Neuronal stem cell (in vitro differentiated cells): ENCODE measurements at regions not wholly inside any gene's neighbourhood (a gene's known extent, or its start where the extent isn't known, plus 50 kb on each side); places are given as distances from the start of the nearest gene placed in this dataset.

Source experiments
- DNase-seq: peaks from one replicate; pipeline ENCODE4 v3.0.0-alpha.2; 2013; ENCODE audit warnings: low spot score
- H2AFZ ChIP-seq: one replicate; pipeline ENCODE4 v1.6.1; 2013; ENCODE audit warnings: mild to moderate bottlenecking, low read length, inconsistent platforms
- H2AK5ac ChIP-seq: 2 replicates; pipeline ENCODE4 v1.6.1; 2013; ENCODE audit warnings: low read depth, mild to moderate bottlenecking, inconsistent platforms, low read length, moderate library complexity, mixed read lengths
- H2BK120ac ChIP-seq: 2 replicates; pipeline ENCODE4 v1.6.1; 2013; ENCODE audit warnings: low read depth, mild to moderate bottlenecking, inconsistent platforms, low read length, moderate library complexity, mixed read lengths
- H2BK12ac ChIP-seq: one replicate; pipeline ENCODE4 v1.6.1; 2013; ENCODE audit warnings: low read length, inconsistent platforms
- H2BK15ac ChIP-seq: 2 replicates; pipeline ENCODE4 v1.6.1; 2013; ENCODE audit warnings: mild to moderate bottlenecking, low read length, inconsistent platforms, mixed read lengths
- H2BK5ac ChIP-seq: one replicate; pipeline ENCODE4 v1.6.1; 2013; ENCODE audit warnings: inconsistent platforms, mild to moderate bottlenecking, low read length, moderate library complexity
- H3K14ac ChIP-seq: one replicate; pipeline ENCODE4 v1.6.1; 2013; ENCODE audit warnings: low read length, inconsistent platforms
- H3K18ac ChIP-seq: 2 replicates; pipeline ENCODE4 v1.6.1; 2013; ENCODE audit warnings: low read length, inconsistent platforms
- H3K23ac ChIP-seq: 2 replicates; pipeline ENCODE4 v1.6.1; 2013; ENCODE audit warnings: low read depth, mild to moderate bottlenecking, mixed read lengths, low read length, inconsistent platforms; ENCODE audit not compliant: poor library complexity
- H3K27ac ChIP-seq: replicated peaks from 3 replicates; pipeline ENCODE4 v1.5.1; 2013; ENCODE audit warnings: low read length, inconsistent platforms
- H3K27me3 ChIP-seq, 3 experiments: 2 replicates each; pipeline ENCODE4 v1.6.1; 2013; ENCODE audit warnings: low read length in 3 of 3, mild to moderate bottlenecking in 2 of 3, inconsistent platforms in 1 of 3, low read depth in 1 of 3, mixed read lengths in 1 of 3, moderate library complexity in 1 of 3; ENCODE audit not compliant: control insufficient read depth in 3 of 3, insufficient read depth in 3 of 3
- H3K36me3 ChIP-seq, 2 donors: replicated peaks in 1 of 2; 2 replicates each; pipeline ENCODE4 v1.6.1; 2013; ENCODE audit warnings: low read length in 2 of 2; ENCODE audit not compliant: control insufficient read depth in 2 of 2, insufficient read depth in 2 of 2
- H3K4ac ChIP-seq: 2 replicates; pipeline ENCODE4 v1.6.1; 2013; ENCODE audit warnings: inconsistent platforms, mild to moderate bottlenecking, low read length, moderate library complexity
- H3K4me1 ChIP-seq, 2 donors: 1 replicate in 1 of 2; 2 replicates in 1 of 2; pipeline ENCODE4 v1.6.1; 2013; ENCODE audit warnings: low read length in 2 of 2, low read depth in 1 of 2; ENCODE audit not compliant: control insufficient read depth in 2 of 2, insufficient read depth in 1 of 2
- H3K4me2 ChIP-seq: one replicate; pipeline ENCODE4 v1.6.1; 2013; ENCODE audit warnings: mild to moderate bottlenecking, low read length, inconsistent platforms; ENCODE audit not compliant: insufficient read depth, poor library complexity, severe bottlenecking
- H3K4me3 ChIP-seq, 2 donors: 2 replicates each; pipeline ENCODE4 v1.5.1; 2013; ENCODE audit warnings: low read length in 2 of 2, mild to moderate bottlenecking in 2 of 2, inconsistent platforms in 1 of 2, moderate library complexity in 1 of 2
- H3K79me1 ChIP-seq: one replicate; pipeline ENCODE4 v1.6.1; 2013; ENCODE audit warnings: low read depth, mild to moderate bottlenecking, inconsistent platforms, low read length, moderate library complexity
- H3K9ac ChIP-seq: one replicate; pipeline ENCODE4 v1.6.1; 2013; ENCODE audit warnings: mild to moderate bottlenecking, low read depth, low read length, inconsistent platforms; ENCODE audit not compliant: poor library complexity
- H3K9me3 ChIP-seq, 2 donors: replicated peaks in 1 of 2; 2 replicates each; pipeline versions ENCODE3 to v1.6.1; 2013; ENCODE audit warnings: low read length in 2 of 2, mild to moderate bottlenecking in 2 of 2, inconsistent platforms in 1 of 2, low read depth in 1 of 2, mixed read lengths in 1 of 2, moderate library complexity in 1 of 2; ENCODE audit not compliant: control insufficient read depth in 2 of 2, insufficient read depth in 1 of 2
- H4K8ac ChIP-seq: one replicate; pipeline ENCODE4 v1.6.1; 2013; ENCODE audit warnings: low read depth, mild to moderate bottlenecking, inconsistent platforms, low read length, moderate library complexity
- H4K91ac ChIP-seq: one replicate; pipeline ENCODE4 v1.6.1; 2013; ENCODE audit warnings: low read length, low read depth, mild to moderate bottlenecking, inconsistent platforms; ENCODE audit not compliant: poor library complexity
- WGBS, 2 donors: extraction: QIAGEN DNeasy Blood & Tissue Kit; methylation state at CpG; one replicate each; pipeline ENCODE4 v1.1.7; 2013; ENCODE audit warnings: missing lambda C conversion rate in 2 of 2, mixed read lengths in 1 of 2; ENCODE audit not compliant: insufficient read length in 2 of 2, insufficient replicate concordance in 1 of 2; ENCODE audit errors: extremely low coverage in 2 of 2; 5-methylcytosine and 5-hydroxymethylcytosine counted together

DNA sequence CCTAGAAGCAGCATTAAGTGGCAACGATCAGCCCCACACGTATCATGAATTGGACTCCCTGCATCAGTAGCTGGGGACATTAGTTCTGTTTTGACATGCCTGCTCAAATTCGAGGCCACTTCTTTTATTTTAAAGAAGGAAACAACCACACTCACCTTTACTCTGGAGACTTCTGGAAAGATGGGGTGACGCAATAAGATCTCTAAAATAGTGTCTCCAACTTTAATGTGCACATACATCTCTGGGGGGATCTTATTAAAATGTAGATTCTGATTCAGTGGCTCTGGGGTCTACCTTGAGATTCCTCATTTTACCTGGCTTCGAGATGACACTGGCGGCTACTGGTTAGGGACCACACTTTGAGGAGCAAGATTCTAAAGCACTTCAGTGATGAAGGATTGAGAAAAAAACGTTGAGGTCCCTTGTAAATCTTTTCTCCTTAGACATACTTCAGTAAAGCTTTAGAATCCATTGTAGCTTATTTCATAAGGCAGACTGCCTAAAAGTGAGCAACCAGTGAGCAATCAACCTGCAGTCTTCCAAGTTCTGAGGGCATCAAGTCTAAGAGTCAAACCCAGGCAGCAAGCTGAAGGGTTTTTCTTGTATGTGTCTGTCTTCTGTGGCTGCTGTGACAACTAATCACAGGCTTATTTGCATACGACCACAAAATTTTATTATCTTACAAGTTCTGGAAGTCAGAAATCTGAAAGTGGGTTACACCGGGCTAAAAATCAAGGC is 718.6 kb upstream of the TBX3 start:
- Histone ChIP-seq H3K27me3 (no peaks in the 10 kb centered on the region), H2AFZ (no peak overlapping the region), H3K9me3 (no peaks in the 10 kb centered on the region), H4K8ac (no peak overlapping the region), H3K9ac (no peak overlapping the region), H2BK120ac (no peak overlapping the region), H2BK12ac (no peak overlapping the region), H2BK15ac (no peak overlapping the region), H3K4me2 (no peak overlapping the region), H3K4me1 (no peaks in the 10 kb centered on the region), H3K18ac (no peak overlapping the region), H3K36me3 (no peaks in the 10 kb centered on the region), H3K4me3 (no peak overlapping the region), H3K14ac (no peak overlapping the region), H3K4ac (no peak overlapping the region), H3K23ac (no peak overlapping the region), H3K79me1 (no peaks in the 10 kb centered on the region), H3K27ac (no peak overlapping the region), H2AK5ac (no peak overlapping the region), H2BK5ac (no peak overlapping the region), H4K91ac (no peak overlapping the region)
- WGBS, 2 donors, result no CpG with 5 or more reads among the region's 9 CpGs
- no peak for DNase-seq

DNA sequence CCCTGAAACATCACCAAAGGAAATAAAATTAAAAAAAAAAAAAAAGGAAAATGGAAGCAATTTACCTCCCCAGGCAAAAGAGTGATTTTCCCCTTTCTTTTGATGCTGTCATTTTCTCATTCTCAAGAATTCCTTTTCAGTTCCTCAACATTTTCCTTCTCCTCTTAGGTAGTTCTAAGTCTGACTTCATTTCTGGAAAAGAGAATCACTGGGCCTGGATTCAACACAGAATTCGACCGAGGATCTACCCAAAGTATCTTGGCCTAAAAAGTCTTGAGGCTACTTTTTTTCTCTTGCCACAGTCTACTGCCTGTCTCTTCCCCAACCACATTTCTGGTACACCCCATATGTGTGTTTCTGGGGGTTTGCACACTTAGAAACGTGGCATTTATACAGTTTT is 717.8 kb upstream of the TBX3 start:
- Histone ChIP-seq H3K18ac (no peak overlapping the region), H2AK5ac (no peak overlapping the region), H3K9ac (no peak overlapping the region), H2BK12ac (no peak overlapping the region), H3K4me1 (no peaks in the 10 kb centered on the region), H2BK15ac (no peak overlapping the region), H3K4me2 (no peak overlapping the region), H3K36me3 (no peaks in the 10 kb centered on the region), H3K23ac (no peak overlapping the region), H3K79me1 (no peaks in the 10 kb centered on the region), H2BK120ac (no peak overlapping the region), H2AFZ (no peak overlapping the region), H3K9me3 (peaks cover 0 to 1% of the 10 kb centered on the region in 2 donors), H3K4me3 (no peak overlapping the region), H4K91ac (no peak overlapping the region), H3K14ac (no peak overlapping the region), H4K8ac (no peak overlapping the region), H3K27ac (no peak overlapping the region), H3K4ac (no peak overlapping the region), H2BK5ac (no peak overlapping the region), H3K27me3 (no peaks in the 10 kb centered on the region)
- no CpG with 5 or more reads among the region's 3 CpGs for WGBS, 2 donors
- DNase-seq, result no peak

DNA sequence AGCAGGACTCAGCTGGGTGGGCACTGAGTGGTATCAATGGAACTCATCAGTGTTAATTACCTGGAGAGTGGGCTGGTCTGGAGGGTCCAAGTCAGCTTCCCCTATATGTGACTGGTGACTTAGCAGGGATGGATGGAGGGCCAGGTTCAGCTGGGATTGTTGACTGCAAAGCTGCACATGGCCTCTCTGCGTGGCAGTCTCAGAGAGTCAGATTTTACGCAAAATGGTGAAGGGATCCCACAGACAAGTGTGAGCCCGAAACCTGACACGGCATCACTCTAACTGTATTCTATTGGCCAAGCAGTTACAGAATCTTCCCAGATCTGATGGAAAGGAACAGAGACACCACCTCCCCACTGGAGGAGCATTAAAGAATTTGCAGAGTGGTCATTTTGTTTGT is 716.0 kb upstream of the TBX3 start:
- Histone ChIP-seq H3K79me1 (no peaks in the 10 kb centered on the region), H3K9me3 (peaks cover 0 to 2% of the 10 kb centered on the region in 2 donors), H4K8ac (no peak overlapping the region), H2AFZ (no peak overlapping the region), H3K4ac (no peak overlapping the region), H3K27ac (no peak overlapping the region), H2BK12ac (no peak overlapping the region), H2BK5ac (no peak overlapping the region), H3K18ac (no peak overlapping the region), H3K14ac (no peak overlapping the region), H3K9ac (no peak overlapping the region), H2BK15ac (no peak overlapping the region), H2AK5ac (no peak overlapping the region), H4K91ac (no peak overlapping the region), H3K23ac (no peak overlapping the region), H3K27me3 (no peaks in the 10 kb centered on the region), H3K4me3 (no peak overlapping the region), H2BK120ac (no peak overlapping the region), H3K36me3 (no peaks in the 10 kb centered on the region), H3K4me2 (no peak overlapping the region), H3K4me1 (no peaks in the 10 kb centered on the region)
- WGBS, 2 donors, result no CpG with 5 or more reads among the region's 4 CpGs
- no peak for DNase-seq

DNA sequence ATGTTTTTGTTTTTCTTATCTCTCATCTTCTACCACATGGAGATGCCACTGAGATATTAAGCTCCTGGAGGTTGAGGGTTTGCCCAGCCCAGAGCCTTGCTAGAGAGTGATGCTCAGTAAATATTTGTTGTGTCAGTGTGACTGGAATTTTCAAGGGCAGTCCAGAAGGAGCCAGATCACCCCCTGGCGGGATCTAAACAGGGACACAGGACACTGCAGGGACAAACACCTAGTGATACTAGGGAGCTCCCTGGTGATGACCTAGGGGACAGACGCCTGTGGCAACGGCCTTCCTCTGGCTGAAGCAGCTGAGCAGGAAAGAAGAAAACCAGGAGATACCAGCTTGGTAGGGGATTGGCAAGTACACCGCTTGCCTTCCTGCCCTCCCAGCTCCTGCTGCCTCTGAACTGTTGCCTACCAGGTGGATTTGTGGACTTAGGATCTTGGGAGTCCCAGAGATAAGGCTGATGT is 714.4 kb upstream of the TBX3 start:
- no peak overlapping the region for H3K4me2 ChIP-seq
- no CpG with 5 or more reads among the region's 4 CpGs for WGBS, 2 donors
- no peak overlapping the region for H3K14ac ChIP-seq
- H2BK120ac ChIP-seq, result no peak overlapping the region
- H3K18ac ChIP-seq, result no peak overlapping the region
- H3K4me1 ChIP-seq, result no peaks in the 10 kb centered on the region
- H2BK15ac ChIP-seq, result no peak overlapping the region
- H3K36me3 ChIP-seq, result no peaks in the 10 kb centered on the region
- peaks cover 0 to 2% of the 10 kb centered on the region in 2 donors for H3K9me3 ChIP-seq
- no peak overlapping the region for H2BK5ac ChIP-seq
- H3K4me3 ChIP-seq, result no peak overlapping the region
- H3K27me3 ChIP-seq, result no peaks in the 10 kb centered on the region
- H3K9ac ChIP-seq, result no peak overlapping the region
- H3K23ac ChIP-seq, result no peak overlapping the region
- H2AFZ ChIP-seq, result no peak overlapping the region
- H3K79me1 ChIP-seq, result no peaks in the 10 kb centered on the region
- no peak overlapping the region for H4K91ac ChIP-seq
- H3K27ac ChIP-seq, result no peak overlapping the region
- no peak overlapping the region for H2AK5ac ChIP-seq
- no peak overlapping the region for H3K4ac ChIP-seq
- H4K8ac ChIP-seq, result no peak overlapping the region
- DNase-seq, result no peak
- no peak overlapping the region for H2BK12ac ChIP-seq
